ENCODE measurements at regions not wholly inside any gene's neighbourhood (a gene's known extent, or its start where the extent isn't known, plus 50 kb on each side); places are given as distances from the start of the nearest gene placed in this dataset.

- no peak for TF ChIP-seq USF2 (IDR thresholded peaks at IDR 0.05)
- TF ChIP-seq REST (IDR thresholded peaks at IDR 0.05): no peak
- no peak for TF ChIP-seq BCL3 (IDR thresholded peaks at IDR 0.05)
- no peak for TF ChIP-seq SMC3 (IDR thresholded peaks at IDR 0.05)
- TF ChIP-seq CTCF (IDR thresholded peaks at IDR 0.05): no peak
- TF ChIP-seq HOXB5 (CRISPR knock-in tag; IDR thresholded peaks at IDR 0.05): no peak
- no peak for TF ChIP-seq BHLHE40 (IDR thresholded peaks at IDR 0.05; ENCODE audit: low read depth, low read length)
- TF ChIP-seq MYC (IDR thresholded peaks at IDR 0.05; ENCODE audit: borderline replicate concordance, low read length): no peak
- TF ChIP-seq EP300 (IDR thresholded peaks at IDR 0.05): no peak
These were observed 352.0 kb downstream of the TSHZ3 start for GRCh38 chr19:30997222-30997621.
